ENCODE measurements at regions not wholly inside any gene's neighbourhood (a gene's known extent, or its start where the extent isn't known, plus 50 kb on each side); places are given as distances from the start of the nearest gene placed in this dataset.
"Not testable (repeated sequence)": the region's sequence is repeated elsewhere in the genome, so short reads cannot be mapped to it uniquely, and the experiment has no call there.

DNA sequence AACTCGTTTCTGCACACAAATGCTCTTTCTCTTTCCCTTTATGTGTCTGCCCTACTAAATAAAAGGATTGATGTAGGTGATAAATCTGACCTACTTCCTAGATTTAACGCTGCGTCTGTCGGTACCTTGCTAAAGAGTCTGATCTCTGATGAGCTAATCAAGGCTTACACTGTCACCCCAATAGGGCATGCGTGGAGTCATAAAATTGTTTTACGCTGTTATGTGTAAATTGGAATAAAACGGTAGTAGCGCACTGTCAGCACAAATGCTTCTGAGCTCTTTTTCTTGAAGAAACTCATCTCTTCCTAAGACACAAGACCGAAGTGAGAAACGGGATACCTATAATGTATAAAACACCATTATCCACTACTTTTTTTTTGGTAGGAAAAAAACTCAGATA, 2106.3 kb upstream of the WWC1 start:
- DNase-seq (ENCODE audit: low spot score): no peak

DNA sequence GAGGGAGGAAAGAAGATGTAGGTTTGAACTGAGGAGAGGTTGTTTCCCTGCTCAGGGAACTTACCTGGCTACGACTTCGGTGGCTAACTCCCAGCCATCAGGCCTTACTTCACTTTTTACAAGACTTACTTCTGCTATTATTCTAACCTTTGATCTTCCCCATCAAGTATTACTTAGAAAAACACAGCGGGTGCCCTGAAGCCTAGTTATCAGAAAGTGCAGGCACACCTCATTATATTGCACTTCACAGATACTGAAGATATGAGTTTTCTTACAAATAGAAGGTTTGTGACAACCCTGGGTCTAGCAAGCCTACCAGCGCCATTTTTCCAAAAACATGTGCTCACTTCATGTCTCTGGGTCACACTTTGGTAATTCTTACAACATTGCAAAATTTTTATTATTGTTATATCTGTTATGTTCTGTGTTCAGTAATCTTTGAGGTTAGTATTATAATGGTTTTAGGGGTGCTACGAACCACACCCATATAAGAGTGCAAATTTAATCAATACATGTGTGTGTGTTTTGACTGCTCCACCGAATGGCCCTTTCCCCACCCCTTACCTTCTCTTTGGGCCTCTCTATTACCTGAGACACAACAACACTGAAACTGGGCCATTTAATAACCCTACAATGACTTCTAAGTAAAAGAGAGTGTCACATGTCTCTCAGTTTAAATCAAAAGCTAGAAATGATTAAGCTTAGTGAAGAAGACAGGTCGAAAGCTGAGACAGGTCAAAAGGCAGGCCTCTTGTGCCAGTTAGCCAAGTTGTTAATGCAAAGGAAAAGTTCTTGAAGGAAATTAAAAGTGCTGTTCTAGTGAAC, 2102.7 kb upstream of the WWC1 start:
- no peak for DNase-seq (ENCODE audit: low spot score)

GRCh38 chr5:166192696-166193095, 2098.7 kb upstream of the WWC1 start:
- no peak for DNase-seq (ENCODE audit: low spot score)

DNA sequence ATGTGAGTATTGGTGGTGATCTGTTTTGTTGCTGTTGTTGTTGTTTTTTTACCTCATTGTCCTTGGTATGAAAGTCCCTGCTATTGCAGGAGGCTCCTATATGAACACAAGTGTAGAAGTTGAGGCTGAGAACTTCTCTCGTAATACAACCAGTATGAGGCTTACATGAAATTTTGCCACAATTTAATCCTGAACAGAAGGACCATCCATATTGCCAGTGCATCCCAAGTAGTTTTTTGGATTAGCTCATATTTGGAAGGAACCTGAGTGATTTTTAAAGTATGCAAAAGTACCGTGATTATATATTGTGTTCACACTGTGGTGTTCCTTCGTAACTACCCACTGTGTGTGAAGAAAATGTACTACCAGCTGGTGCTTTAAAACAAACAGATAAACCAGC, 2095.5 kb upstream of the WWC1 start:
- no peak for DNase-seq (ENCODE audit: low spot score)

DNA sequence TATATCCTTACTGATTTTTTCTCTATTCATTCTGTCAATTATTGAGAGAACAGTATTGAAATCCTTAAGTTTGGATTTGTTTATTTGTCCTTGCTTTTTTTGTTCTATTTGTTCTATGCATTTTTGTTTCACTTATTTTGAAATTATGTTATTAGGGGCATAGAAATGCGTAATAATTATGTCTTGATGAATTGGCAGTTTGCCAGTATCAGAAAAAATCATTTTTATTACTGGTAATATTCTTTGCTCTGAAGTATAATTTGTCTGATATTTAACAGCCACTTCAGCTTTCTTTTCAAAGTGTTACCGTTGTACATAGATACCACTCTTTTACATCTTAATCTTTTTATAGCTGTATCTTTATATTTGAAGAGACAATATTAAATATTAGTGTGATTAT, 2090.9 kb upstream of the WWC1 start:
- no peak for DNase-seq (ENCODE audit: low spot score)

DNA sequence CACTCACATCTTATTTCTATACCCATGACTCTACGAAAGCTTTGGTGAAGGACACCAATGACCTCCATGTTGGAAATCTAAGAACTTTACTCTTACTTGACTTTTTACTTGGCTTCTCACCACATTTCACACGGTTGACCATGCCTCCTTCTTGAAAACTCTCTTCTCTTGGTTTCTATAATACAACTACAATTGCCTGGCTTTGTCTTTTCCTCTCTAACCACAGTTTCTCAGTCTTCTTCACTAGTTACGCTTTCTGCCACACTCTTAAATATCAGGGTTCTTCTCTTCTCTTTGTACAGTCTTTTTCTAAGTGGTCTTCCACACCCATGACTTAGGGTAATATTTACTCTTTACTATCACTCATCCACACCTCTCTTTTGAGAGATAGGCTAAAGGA, 2079.8 kb upstream of the WWC1 start:
- DNase-seq (ENCODE audit: low spot score): no peak

DNA sequence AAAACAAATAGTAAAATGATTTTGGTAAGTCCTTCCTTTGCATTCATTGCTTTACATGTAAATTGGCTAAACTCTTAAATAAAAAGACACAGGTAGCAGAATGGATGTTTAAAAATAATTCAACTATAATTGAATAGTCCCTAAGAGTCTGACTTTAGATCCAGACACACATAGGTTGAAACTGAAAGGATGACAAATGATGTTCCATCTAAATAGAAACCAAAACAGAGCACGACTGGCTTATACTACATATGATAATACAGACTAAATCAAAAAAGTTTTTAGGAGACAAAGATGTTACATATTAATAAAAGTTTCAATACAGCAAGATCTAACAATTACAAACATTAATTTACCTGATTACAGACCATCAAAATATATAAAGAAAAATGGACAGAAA, 2055.1 kb upstream of the WWC1 start:
- DNase-seq (ENCODE audit: low spot score): no peak

- no peak for DNase-seq (ENCODE audit: low spot score)
Observed at GRCh38 chr5:166240705-166241104, 2050.7 kb upstream of the WWC1 start.

GRCh38 chr5:166245556-166245955, 2045.9 kb upstream of the WWC1 start:
- no peak for DNase-seq (ENCODE audit: low spot score)

GRCh38 chr5:166251786-166252185, 2039.7 kb upstream of the WWC1 start:
- no peak for DNase-seq (ENCODE audit: low spot score)

DNA sequence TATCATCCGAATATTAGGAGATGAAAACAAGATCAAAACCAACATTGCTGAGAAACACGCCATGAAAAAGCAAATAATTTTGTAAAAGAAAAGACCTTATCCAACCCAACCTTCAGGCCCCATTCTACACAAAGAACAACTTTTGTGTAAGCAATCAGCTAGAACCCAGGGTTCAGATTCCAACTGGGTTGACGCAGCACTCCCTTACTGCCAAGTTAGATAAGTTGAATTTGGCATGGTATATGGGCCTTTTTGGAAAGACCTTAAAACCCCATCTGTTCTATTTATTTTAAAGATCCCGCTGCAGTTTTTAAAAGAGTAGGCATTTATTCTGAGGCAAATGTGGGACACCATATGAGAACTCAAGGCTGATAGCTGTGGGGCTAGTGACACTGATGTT, 2033.8 kb upstream of the WWC1 start:
- no peak for DNase-seq (ENCODE audit: low spot score)

- no peak for DNase-seq (ENCODE audit: low spot score)
Observed at GRCh38 chr5:166262395-166262794, 2029.0 kb upstream of the WWC1 start.

DNA sequence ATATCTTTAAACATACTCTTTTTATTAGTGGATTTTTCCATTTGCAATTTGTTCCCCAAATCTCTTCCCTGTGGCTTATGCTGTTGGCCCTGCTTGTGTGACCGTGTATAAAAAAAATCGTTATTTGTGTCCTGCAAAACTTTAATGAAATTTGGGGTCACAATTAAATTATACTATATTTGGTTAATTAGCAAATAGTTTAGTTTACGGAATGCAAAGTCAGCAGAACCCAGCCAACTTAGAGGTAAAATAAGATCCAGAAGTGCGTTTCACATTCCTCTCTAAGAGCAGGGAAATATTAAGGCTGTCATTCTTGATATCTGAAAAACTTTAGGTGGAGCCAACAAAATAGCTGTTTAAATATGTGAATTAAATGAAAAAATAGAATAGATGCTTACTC, 2023.5 kb upstream of the WWC1 start:
- no peak for DNase-seq (ENCODE audit: low spot score)

- DNase-seq (ENCODE audit: low spot score): no peak
Observed at GRCh38 chr5:166270712-166271111, 2020.7 kb upstream of the WWC1 start.

GRCh38 chr5:166276006-166276405, 2015.4 kb upstream of the WWC1 start:
- DNase-seq (ENCODE audit: low spot score): no peak

DNA sequence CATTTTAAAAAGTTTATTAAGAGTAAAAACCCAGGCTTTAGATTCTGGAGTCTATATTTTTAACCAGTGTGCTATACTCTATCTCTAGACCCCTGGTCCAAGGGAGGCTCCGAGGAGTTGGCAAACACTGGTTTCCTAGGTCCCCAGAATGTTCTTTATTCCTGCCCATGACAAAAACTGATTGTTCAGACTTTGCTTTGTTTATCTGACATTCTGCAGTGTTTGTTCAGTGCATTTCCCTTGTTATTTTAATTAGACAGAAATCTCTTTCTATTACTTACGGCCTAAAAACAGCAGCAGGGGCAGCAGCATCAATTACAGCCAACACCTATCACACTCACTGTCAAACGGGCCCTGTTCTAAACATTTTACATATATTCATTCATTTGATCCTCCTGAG, 2011.6 kb upstream of the WWC1 start:
- no peak for DNase-seq (ENCODE audit: low spot score)

DNA sequence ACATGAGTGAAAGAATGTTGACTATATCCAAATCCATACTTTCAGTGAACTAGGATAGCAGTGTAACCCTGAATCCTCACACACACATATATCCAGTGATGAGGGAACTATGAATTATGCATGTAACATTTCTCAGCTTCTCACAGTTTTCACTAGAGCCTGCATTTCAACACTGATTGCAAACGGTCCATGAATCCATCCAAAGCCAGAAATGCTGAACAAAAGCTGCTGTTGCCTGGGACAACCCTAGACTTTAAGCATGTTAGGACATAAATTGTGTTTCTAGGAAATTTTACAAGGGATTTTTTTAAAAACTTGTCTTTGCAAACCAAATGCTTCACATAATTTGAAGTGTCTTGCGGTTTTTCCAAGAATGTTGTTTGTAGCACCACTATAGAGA, 2010.0 kb upstream of the WWC1 start:
- DNase-seq (ENCODE audit: low spot score): no peak

DNA sequence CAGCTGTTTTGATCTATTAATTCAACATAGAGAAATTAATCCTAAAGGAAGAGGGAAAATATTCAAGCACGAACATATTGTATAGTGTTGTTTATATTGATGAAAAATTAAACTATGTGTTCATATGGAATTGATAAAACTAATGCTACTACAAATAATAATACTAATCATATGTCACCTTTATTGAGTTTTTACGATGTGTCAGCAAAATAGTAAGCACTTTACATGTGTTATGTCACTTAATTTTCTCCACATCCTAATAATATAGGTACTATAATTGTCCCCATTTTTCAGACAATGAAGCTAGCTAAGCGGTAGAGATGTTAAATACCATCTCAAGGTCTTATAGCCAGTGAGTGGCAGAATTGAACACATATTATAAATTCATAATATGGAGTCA, 2008.5 kb upstream of the WWC1 start:
- no peak for DNase-seq (ENCODE audit: low spot score)

DNA sequence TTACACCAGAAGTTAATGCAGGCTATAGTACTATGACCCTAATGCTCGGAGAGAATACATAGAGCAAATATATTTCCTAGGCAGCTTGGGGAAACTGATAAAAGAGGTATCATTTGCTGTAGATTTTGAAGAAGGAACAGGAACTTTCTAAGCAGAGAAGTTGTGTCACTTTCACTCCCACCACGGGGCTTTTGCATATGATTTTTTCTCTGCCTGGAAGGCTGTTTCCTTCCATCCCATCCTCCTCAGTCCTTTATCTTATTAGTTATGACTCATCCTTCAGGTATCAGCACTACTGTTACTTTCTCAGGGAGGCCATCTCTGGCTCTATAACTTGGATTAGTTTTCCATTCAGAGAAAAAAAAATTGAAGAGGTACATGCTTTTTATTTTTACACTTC, 2006.1 kb upstream of the WWC1 start:
- no peak for DNase-seq (ENCODE audit: low spot score)

DNA sequence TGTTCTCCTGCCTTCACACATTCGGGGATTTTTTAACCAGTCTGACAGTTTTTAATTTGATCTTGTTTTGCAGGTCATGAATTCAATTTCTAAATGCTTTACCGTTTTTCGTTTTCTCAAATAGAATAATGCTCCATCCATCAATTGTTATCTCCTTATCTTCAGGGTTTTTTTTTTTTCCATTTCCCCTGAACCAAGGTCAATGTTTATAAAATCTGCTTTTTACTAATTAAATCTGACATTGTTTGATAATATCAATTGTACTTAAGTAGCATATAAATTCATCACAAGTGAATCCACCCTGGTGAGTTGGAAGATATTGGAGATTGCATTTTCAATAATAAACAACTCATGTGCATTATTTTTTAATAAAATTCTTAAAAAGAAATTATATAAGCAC, 2004.6 kb upstream of the WWC1 start:
- DNase-seq (ENCODE audit: low spot score): no peak

- DNase-seq (ENCODE audit: low spot score): no peak
Observed at GRCh38 chr5:166287866-166288265, 2003.6 kb upstream of the WWC1 start.

DNA sequence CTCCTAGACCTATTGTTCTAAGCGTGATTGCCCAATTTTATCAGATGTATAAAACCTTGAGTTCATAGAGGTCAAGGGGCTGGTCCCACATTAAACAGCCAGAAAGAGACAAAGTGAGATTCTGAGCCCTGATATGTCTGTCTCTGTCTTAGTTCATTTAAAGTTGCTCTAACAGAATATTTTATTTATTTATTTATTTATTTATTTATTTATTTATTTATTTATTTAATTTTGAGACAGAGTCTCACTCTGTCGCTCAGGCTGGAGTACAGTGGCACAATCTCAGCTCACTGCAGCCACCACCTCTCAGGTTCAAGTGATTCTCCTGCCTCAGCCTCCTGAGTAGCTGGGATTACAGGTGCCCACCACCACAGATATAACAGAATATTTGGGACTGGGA, 1999.6 kb upstream of the WWC1 start:
- DNase-seq (ENCODE audit: low spot score): not testable (repeated sequence)

GRCh38 chr5:166293892-166294291, 1997.6 kb upstream of the WWC1 start:
- no peak for DNase-seq (ENCODE audit: low spot score)

- no peak for DNase-seq (ENCODE audit: low spot score)
Observed at GRCh38 chr5:166302166-166302565, 1989.3 kb upstream of the WWC1 start.
